Panc1 (cell line): ENCODE measurements at regions not wholly inside any gene's neighbourhood (a gene's known extent, or its start where the extent isn't known, plus 50 kb on each side); places are given as distances from the start of the nearest gene placed in this dataset.

Experiments used
- ATAC-seq: fragments of 200-7000 bp; cut with Tn5 transposase; 2 replicates; pipeline ENCODE4 v1.9.1; 2020; ENCODE audit warnings: mild to moderate bottlenecking, moderate library complexity
- BruUV-seq: library from RNA; stranded (reverse); fragments of 400-500 nt; replicated peaks from 2 replicates; lab custom pipeline; 2021; lab: Mats Ljungman, UMichigan
- CTCF ChIA-PET: fragments of 300-600 bp; sonication (Branson Sonifier 250); formaldehyde crosslinking; loops from one replicate; lab custom pipeline; 2022; ENCODE audit warnings: antibody characterized with exemption; lab: Charles Lee
- POLR2A ChIA-PET: fragments of 300-600 bp; sonication (Branson Sonifier 250); formaldehyde crosslinking; loops from one replicate; lab custom pipeline; 2022; ENCODE audit warnings: antibody characterized with exemption; lab: Charles Lee
- DNase-seq: peaks from one replicate; pipeline ENCODE4 v3.0.0-alpha.2; 2010; ENCODE audit warnings: low read depth, low spot score
- H3K27ac ChIP-seq: 2 replicates; pipeline ENCODE4 v1.5.1; 2011; ENCODE audit warnings: mild to moderate bottlenecking, low read length, inconsistent platforms
- H3K27me3 ChIP-seq: fragments of 200-500 bp; sonication (Bioruptor generic); 2 replicates; pipeline ENCODE4 v1.6.0; 2014; ENCODE audit warnings: low read length, inconsistent platforms; ENCODE audit not compliant: control insufficient read depth, insufficient read depth
- H3K36me3 ChIP-seq: fragments of 200-500 bp; sonication (Bioruptor generic); 2 replicates; pipeline ENCODE4 v1.5.1; 2014; ENCODE audit warnings: inconsistent platforms, mild to moderate bottlenecking, low read length, moderate library complexity; ENCODE audit not compliant: control insufficient read depth, insufficient read depth
- H3K4me1 ChIP-seq: 2 replicates; pipeline ENCODE4 v1.5.1; 2011; ENCODE audit warnings: inconsistent platforms, mild to moderate bottlenecking, low read length, moderate library complexity; ENCODE audit not compliant: control insufficient read depth, insufficient read depth
- H3K4me3 ChIP-seq, 2 experiments: 2 replicates each; pipeline ENCODE4 v1.5.1; 2011 to 2012; ENCODE audit warnings: low read depth in 2 of 2, low read length in 2 of 2, mild to moderate bottlenecking in 2 of 2, inconsistent platforms in 1 of 2, moderate library complexity in 1 of 2
- H3K9me3 ChIP-seq: fragments of 200-500 bp; sonication (Bioruptor generic); 2 replicates; pipeline ENCODE4 v1.5.1; 2014; ENCODE audit warnings: low read depth, mild to moderate bottlenecking, inconsistent platforms, low read length, moderate library complexity; ENCODE audit not compliant: control insufficient read depth, insufficient read depth
- POLR2AphosphoS5 ChIP-seq: IDR thresholded peaks from 2 replicates; pipeline ENCODE4 v1.6.1; 2012; ENCODE audit warnings: mild to moderate bottlenecking, low read depth, low read length, moderate library complexity
- SIN3A ChIP-seq: IDR thresholded peaks from 2 replicates; pipeline ENCODE4 v1.6.1; 2012; ENCODE audit warnings: low read depth, mild to moderate bottlenecking, low read length, moderate library complexity, borderline replicate concordance; ENCODE audit not compliant: insufficient read depth
- TCF7L2 ChIP-seq: IDR thresholded peaks from 2 replicates; pipeline ENCODE4 v1.6.1; 2011; ENCODE audit warnings: mild to moderate bottlenecking, low read depth, low read length, inconsistent platforms
- in situ Hi-C: cut with HindIII; loops from 2 replicates; pipeline ENCODE4 v1.10.0; 2016; ENCODE audit warnings: low sequenced_read_pairs, low pct_unique_long_range_greater_than_20kb
- intact Hi-C: fragments of 100-400 bp; cut with micrococcal nuclease; formaldehyde crosslinking; loops from one replicate; pipeline ENCODE4 v1.10.0; 2022; ENCODE audit not compliant: unreplicated experiment
- TF ChIP-seq, protein P1 (sequence below): fragments of 450-650 bp; IDR thresholded peaks from 2 replicates; pipeline ENCODE4 v1.5.1; 2017; ENCODE audit warnings: mild to moderate bottlenecking
- TF ChIP-seq, protein P2 (sequence below), 2 experiments: IDR thresholded peaks; 2 replicates each; pipeline ENCODE4 v1.6.1; 2011 to 2012; ENCODE audit warnings: low read depth in 2 of 2, control low read depth in 1 of 2, low read length in 1 of 2, mild to moderate bottlenecking in 1 of 2, moderate library complexity in 1 of 2; ENCODE audit not compliant: insufficient read depth in 1 of 2

DNA sequence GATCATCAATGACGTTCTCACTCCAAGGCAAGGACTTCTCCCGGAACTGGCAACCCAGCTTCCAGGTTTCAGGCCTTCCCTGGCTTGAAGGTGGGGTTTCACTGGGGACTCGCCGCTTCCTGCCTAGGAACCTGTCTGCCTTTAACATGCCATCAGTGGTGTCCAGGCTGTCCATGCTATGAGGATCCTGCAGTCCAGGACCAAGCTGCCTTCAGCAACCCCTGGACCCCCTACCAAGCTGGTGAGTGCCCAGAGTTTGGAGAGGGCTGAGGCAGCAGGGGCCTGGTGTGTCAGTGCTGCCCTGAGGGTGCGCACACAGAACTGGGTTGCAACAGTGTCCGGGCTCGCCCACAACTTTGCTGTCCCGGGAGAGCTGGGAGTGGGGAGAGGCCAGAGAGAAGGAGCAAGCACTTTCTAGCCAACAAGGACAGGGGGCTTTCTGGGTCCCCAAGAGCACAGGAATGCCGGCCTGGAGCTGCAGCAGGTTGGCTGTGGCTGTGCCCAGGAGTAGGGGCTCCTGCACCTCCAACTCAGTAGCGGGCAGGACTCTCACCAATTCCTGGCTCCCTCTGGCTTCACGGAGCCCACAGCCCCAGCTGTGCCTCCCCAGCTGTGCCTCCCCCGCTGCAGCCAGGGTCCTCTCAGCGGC, 1563.2 kb upstream of the MIR17HG start:
- Histone ChIP-seq H3K27me3 (no peaks in the 10 kb centered on the region), H3K36me3 (no peaks in the 10 kb centered on the region), H3K27ac (no peak overlapping the region), H3K4me1 (no peaks in the 10 kb centered on the region), H3K4me3 (no peak overlapping the region), H3K9me3 (no peaks in the 10 kb centered on the region)
- BruUV-seq, result no TSS peak
- ChIA-PET POLR2A (no interaction called here), CTCF (no interaction called here)
- intact Hi-C loops (no loop called here), in situ Hi-C loops (no loop called here)
- DNase-seq (no peak), ATAC-seq (no peak)
- TF ChIP-seq POLR2AphosphoS5 (no peak), SIN3A (no peak), TCF7L2 (no peak)
- TF ChIP-seq, protein P1, sequence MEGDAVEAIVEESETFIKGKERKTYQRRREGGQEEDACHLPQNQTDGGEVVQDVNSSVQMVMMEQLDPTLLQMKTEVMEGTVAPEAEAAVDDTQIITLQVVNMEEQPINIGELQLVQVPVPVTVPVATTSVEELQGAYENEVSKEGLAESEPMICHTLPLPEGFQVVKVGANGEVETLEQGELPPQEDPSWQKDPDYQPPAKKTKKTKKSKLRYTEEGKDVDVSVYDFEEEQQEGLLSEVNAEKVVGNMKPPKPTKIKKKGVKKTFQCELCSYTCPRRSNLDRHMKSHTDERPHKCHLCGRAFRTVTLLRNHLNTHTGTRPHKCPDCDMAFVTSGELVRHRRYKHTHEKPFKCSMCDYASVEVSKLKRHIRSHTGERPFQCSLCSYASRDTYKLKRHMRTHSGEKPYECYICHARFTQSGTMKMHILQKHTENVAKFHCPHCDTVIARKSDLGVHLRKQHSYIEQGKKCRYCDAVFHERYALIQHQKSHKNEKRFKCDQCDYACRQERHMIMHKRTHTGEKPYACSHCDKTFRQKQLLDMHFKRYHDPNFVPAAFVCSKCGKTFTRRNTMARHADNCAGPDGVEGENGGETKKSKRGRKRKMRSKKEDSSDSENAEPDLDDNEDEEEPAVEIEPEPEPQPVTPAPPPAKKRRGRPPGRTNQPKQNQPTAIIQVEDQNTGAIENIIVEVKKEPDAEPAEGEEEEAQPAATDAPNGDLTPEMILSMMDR, result no peak
- TF ChIP-seq, protein P2, sequence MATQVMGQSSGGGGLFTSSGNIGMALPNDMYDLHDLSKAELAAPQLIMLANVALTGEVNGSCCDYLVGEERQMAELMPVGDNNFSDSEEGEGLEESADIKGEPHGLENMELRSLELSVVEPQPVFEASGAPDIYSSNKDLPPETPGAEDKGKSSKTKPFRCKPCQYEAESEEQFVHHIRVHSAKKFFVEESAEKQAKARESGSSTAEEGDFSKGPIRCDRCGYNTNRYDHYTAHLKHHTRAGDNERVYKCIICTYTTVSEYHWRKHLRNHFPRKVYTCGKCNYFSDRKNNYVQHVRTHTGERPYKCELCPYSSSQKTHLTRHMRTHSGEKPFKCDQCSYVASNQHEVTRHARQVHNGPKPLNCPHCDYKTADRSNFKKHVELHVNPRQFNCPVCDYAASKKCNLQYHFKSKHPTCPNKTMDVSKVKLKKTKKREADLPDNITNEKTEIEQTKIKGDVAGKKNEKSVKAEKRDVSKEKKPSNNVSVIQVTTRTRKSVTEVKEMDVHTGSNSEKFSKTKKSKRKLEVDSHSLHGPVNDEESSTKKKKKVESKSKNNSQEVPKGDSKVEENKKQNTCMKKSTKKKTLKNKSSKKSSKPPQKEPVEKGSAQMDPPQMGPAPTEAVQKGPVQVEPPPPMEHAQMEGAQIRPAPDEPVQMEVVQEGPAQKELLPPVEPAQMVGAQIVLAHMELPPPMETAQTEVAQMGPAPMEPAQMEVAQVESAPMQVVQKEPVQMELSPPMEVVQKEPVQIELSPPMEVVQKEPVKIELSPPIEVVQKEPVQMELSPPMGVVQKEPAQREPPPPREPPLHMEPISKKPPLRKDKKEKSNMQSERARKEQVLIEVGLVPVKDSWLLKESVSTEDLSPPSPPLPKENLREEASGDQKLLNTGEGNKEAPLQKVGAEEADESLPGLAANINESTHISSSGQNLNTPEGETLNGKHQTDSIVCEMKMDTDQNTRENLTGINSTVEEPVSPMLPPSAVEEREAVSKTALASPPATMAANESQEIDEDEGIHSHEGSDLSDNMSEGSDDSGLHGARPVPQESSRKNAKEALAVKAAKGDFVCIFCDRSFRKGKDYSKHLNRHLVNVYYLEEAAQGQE (IDR thresholded peaks at IDR 0.05; ENCODE audit: insufficient read depth in 1 of 2, low read depth in 2 of 2, low read length in 1 of 2), result no peak

DNA sequence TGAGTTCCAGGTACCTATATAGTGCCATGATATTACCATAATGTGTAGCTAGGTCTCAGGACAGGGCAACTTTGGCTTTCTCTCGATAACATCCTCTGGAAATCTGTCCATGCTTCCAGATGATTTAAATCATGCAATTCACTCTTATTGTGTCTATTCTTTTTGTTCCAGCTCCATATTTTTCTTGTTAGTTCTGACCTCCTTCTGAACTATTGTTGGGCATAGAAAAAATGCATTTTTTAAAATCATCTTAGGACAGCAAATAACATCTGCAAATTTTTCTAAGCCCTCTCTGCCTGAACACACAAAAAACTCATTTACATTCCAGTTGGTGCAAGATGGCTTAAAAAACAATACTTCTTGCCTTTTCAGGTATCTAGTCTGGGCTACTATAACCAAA, 1561.0 kb upstream of the MIR17HG start:
- ATAC-seq (no peak), DNase-seq (no peak)
- intact Hi-C loops, result no loop called here
- CTCF ChIA-PET, result no interaction called here
- H3K36me3 ChIP-seq, result no peaks in the 10 kb centered on the region
- no peaks in the 10 kb centered on the region for H3K9me3 ChIP-seq
- TF ChIP-seq POLR2AphosphoS5, result no peak
- TF ChIP-seq, protein P2 (IDR thresholded peaks at IDR 0.05; ENCODE audit: insufficient read depth in 1 of 2, low read depth in 2 of 2, low read length in 1 of 2), result no peak
- TF ChIP-seq, protein P1, result no peak
- TF ChIP-seq SIN3A, result no peak
- no peak for TF ChIP-seq TCF7L2
- POLR2A ChIA-PET, result no interaction called here
- no peaks in the 10 kb centered on the region for H3K4me1 ChIP-seq
- in situ Hi-C loops, result no loop called here
- no peak overlapping the region for H3K4me3 ChIP-seq
- no peak overlapping the region for H3K27ac ChIP-seq
- no peaks in the 10 kb centered on the region for H3K27me3 ChIP-seq
- BruUV-seq, result no TSS peak
